ENCODE measurements at regions not wholly inside any gene's neighbourhood (a gene's known extent, or its start where the extent isn't known, plus 50 kb on each side); places are given as distances from the start of the nearest gene placed in this dataset.

DNA sequence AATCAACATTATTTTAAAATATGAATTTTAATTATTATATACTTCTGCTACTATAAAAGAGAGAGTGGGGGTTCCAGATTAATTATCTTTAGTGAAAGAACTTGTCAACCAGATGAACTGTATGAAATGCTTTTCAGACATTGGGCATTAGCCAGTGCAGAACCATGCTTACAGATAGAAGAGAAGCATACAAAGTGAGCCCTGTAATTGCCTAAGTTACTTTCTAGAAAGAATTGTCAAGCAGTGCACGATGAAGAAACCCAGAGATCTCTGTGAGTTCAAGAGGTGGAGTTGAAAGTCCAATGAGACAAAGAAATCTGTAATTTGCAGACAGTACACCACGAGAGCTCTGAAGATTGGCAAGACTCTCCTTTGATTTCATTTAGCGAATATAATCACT is 166.7 kb downstream of the CDC14C start:
- TF ChIP-seq, protein P1, sequence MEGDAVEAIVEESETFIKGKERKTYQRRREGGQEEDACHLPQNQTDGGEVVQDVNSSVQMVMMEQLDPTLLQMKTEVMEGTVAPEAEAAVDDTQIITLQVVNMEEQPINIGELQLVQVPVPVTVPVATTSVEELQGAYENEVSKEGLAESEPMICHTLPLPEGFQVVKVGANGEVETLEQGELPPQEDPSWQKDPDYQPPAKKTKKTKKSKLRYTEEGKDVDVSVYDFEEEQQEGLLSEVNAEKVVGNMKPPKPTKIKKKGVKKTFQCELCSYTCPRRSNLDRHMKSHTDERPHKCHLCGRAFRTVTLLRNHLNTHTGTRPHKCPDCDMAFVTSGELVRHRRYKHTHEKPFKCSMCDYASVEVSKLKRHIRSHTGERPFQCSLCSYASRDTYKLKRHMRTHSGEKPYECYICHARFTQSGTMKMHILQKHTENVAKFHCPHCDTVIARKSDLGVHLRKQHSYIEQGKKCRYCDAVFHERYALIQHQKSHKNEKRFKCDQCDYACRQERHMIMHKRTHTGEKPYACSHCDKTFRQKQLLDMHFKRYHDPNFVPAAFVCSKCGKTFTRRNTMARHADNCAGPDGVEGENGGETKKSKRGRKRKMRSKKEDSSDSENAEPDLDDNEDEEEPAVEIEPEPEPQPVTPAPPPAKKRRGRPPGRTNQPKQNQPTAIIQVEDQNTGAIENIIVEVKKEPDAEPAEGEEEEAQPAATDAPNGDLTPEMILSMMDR (IDR thresholded peaks at IDR 0.05; ENCODE audit: low read depth, low read length, missing input control): no peak
- TF ChIP-seq FOXA2 (IDR thresholded peaks at IDR 0.05) (no peak), JUND (IDR thresholded peaks at IDR 0.05) (no peak), RAD21 (IDR thresholded peaks at IDR 0.05) (no peak), TAF1 (conservative IDR thresholded peaks at IDR 0.05) (no peak), YY1 (IDR thresholded peaks at IDR 0.05) (no peak), GABPA (IDR thresholded peaks at IDR 0.05 in 1 of 2, conservative IDR thresholded peaks at IDR 0.05 in 1 of 2) (no peak), SP1 (IDR thresholded peaks at IDR 0.05) (no peak)
- TF ChIP-seq, protein P2, sequence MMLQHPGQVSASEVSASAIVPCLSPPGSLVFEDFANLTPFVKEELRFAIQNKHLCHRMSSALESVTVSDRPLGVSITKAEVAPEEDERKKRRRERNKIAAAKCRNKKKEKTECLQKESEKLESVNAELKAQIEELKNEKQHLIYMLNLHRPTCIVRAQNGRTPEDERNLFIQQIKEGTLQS (IDR thresholded peaks at IDR 0.05): no peak

All from liver (tissue), 3 donors.